Femur (tissue), 1 donor: ENCODE measurements at regions not wholly inside any gene's neighbourhood (a gene's known extent, or its start where the extent isn't known, plus 50 kb on each side); places are given as distances from the start of the nearest gene placed in this dataset.

Source experiments
- DNase-seq: peaks from one replicate; pipeline ENCODE4 v3.0.0-alpha.2; 2017

- no peak for DNase-seq
These were observed 137.8 kb upstream of the GALNT17 start for GRCh38 chr7:70994176-70994575.

GRCh38 chr7:70997261-70997660, 134.7 kb upstream of the GALNT17 start:
- DNase-seq: peak; percentile 84

GRCh38 chr7:71005109-71005508, 126.8 kb upstream of the GALNT17 start:
- no peak for DNase-seq

GRCh38 chr7:71009636-71010035, 122.3 kb upstream of the GALNT17 start:
- DNase-seq: no peak

- peak; percentile 89 for DNase-seq
These were observed 116.6 kb upstream of the GALNT17 start for GRCh38 chr7:71015252-71015900.

GRCh38 chr7:71016401-71016800, 115.5 kb upstream of the GALNT17 start:
- peak; percentile 45 for DNase-seq

GRCh38 chr7:71017602-71018001, 114.3 kb upstream of the GALNT17 start:
- DNase-seq: no peak

GRCh38 chr7:71019706-71020105, 112.2 kb upstream of the GALNT17 start:
- peak; percentile 93 for DNase-seq

- DNase-seq: peak; percentile 70
These were observed 110.8 kb upstream of the GALNT17 start for GRCh38 chr7:71021131-71021530.

GRCh38 chr7:71026680-71027079, 105.3 kb upstream of the GALNT17 start:
- no peak for DNase-seq

- DNase-seq: no peak
These were observed 97.7 kb upstream of the GALNT17 start for GRCh38 chr7:71034243-71034642.

- no peak for DNase-seq
These were observed 89.4 kb upstream of the GALNT17 start for GRCh38 chr7:71042591-71042990.

GRCh38 chr7:71050492-71050891, 81.5 kb upstream of the GALNT17 start:
- no peak for DNase-seq

GRCh38 chr7:71055504-71055903, 76.4 kb upstream of the GALNT17 start:
- DNase-seq: no peak

- no peak for DNase-seq
These were observed 54.0 kb upstream of the GALNT17 start for GRCh38 chr7:71077743-71078476.
